ENCODE measurements at regions not wholly inside any gene's neighbourhood (a gene's known extent, or its start where the extent isn't known, plus 50 kb on each side); places are given as distances from the start of the nearest gene placed in this dataset.

DNA sequence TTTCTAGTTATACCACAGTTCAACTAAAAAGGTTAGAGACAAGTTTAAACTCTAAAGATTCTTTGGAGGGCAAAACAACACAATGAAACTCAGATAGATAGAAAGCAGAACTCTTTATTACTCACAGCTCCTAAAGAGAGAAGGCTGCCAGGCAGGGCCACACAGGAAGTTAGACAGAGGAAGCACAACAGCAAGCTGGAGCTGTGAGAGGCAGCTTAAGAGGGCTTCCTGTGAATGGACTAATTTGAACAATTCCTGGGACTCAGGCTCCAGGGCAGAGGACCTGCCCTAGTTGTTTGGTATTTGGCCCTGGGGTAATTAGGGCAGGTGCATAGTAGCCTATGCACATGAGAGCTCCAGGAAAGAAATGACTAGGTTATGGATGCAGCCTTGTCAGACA, 803.6 kb downstream of the DIAPH3 start:
- no peaks in the 10 kb centered on the region for H4K20me1 ChIP-seq (ENCODE audit: insufficient read depth, low read length)
- no peak for FAIRE-seq
- H3K9me3 ChIP-seq (ENCODE audit: low read length), result no peaks in the 10 kb centered on the region
- H3K9ac ChIP-seq (ENCODE audit: insufficient read depth, low read depth, low read length), result no peak overlapping the region
- intact Hi-C loops (cut with micrococcal nuclease; ENCODE audit: unreplicated experiment) (no loop called here), in situ Hi-C loops (cut with HindIII; ENCODE audit: extremely low pct_ligation_motif_present, low pct_unique_long_range_greater_than_20kb) (no loop called here)
- BruUV-seq (replicated peaks), result no TSS peak
- no peak for DNase-seq (ENCODE audit: low spot score)
- no peaks in the 10 kb centered on the region for H3K36me3 ChIP-seq (replicated peaks in 1 of 2; ENCODE audit: control insufficient read depth in 1 of 2, insufficient read depth in 2 of 2, low read length in 2 of 2)
- no peak overlapping the region for H2AFZ ChIP-seq (ENCODE audit: low read length)
- POLR2A ChIA-PET, result no interaction called here
- no peaks in the 10 kb centered on the region for H3K4me1 ChIP-seq (ENCODE audit: insufficient read depth, low read length)
- no peak for TF ChIP-seq TARDBP (CRISPR knock-in tag; IDR thresholded peaks at IDR 0.05)
- no peak for TF ChIP-seq TCF7 (IDR thresholded peaks at IDR 0.05; ENCODE audit: low read depth)
- no peak for TF ChIP-seq RBFOX2 (IDR thresholded peaks at IDR 0.05; ENCODE audit: low read depth, low read length)
- TF ChIP-seq, protein P1, sequence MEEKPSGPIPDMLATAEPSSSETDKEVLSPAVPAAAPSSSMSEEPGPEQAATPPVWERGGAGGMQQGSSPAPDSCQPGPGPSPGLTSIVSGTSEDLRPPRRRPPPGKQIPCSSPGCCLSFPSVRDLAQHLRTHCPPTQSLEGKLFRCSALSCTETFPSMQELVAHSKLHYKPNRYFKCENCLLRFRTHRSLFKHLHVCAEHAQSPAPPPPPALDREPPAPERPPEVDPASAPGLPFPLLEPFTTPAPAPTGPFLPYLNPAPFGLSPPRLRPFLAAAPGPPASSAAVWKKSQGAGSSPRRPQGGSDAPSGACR (CRISPR knock-in tag; IDR thresholded peaks at IDR 0.05), result no peak
- TF ChIP-seq ZSCAN21 (CRISPR knock-in tag; IDR thresholded peaks at IDR 0.05; ENCODE audit: borderline replicate concordance), result no peak
- no peak for TF ChIP-seq NFYB (CRISPR knock-in tag; IDR thresholded peaks at IDR 0.05)
- TF ChIP-seq, protein P2, sequence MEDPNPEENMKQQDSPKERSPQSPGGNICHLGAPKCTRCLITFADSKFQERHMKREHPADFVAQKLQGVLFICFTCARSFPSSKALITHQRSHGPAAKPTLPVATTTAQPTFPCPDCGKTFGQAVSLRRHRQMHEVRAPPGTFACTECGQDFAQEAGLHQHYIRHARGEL (CRISPR knock-in tag; IDR thresholded peaks at IDR 0.05), result no peak
- no peak for TF ChIP-seq ZNF878 (CRISPR knock-in tag; IDR thresholded peaks at IDR 0.05)
- TF ChIP-seq RFXANK (CRISPR knock-in tag; IDR thresholded peaks at IDR 0.05), result no peak
- no peak for TF ChIP-seq MED8 (CRISPR knock-in tag; IDR thresholded peaks at IDR 0.05; ENCODE audit: insufficient replicate concordance)
- no peak for TF ChIP-seq DNMT1 (CRISPR knock-in tag; IDR thresholded peaks at IDR 0.05)
- H3K27me3 ChIP-seq (ENCODE audit: control insufficient read depth in 1 of 2, insufficient read depth in 2 of 2, low read length in 2 of 2), result no peaks in the 10 kb centered on the region
- H3K4me2 ChIP-seq (ENCODE audit: low read depth, low read length), result no peak overlapping the region
- no peak for ATAC-seq
- no peak overlapping the region for H3K27ac ChIP-seq (ENCODE audit: extremely low read length, insufficient read depth, low read length)
- no peak overlapping the region for H3K4me3 ChIP-seq (replicated peaks in 1 of 3; ENCODE audit: insufficient read depth in 1 of 3, low read depth in 2 of 3, low read length in 3 of 3)
- CTCF ChIA-PET (ENCODE audit: low intra/inter-chr PET ratio, low total read pairs), result no interaction called here
- no peaks in the 10 kb centered on the region for H3K79me2 ChIP-seq (ENCODE audit: insufficient read depth, low read length)

DNA sequence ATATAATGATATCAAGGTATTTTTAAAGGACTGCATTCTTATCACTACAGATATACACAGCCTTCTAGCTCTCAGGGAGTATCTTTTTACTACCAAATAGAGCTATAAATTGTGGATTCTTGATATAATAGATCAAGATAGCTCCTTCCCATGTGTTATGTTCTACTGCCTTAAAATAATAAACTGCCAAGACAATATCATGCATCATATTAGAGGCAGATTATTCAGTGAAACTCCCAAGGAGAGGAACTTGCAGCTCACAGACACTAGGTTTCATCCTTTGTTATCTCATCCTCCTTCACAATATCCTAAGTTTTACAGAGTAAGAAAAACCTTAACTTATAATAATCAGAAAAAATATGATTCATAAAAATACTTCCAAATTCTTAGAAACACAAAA, 802.8 kb downstream of the DIAPH3 start:
- Histone ChIP-seq H2AFZ (ENCODE audit: low read length) (no peak overlapping the region), H3K79me2 (ENCODE audit: insufficient read depth, low read length) (no peaks in the 10 kb centered on the region), H3K4me3 (replicated peaks in 1 of 3; ENCODE audit: insufficient read depth in 1 of 3, low read depth in 2 of 3, low read length in 3 of 3) (no peak overlapping the region), H3K4me1 (ENCODE audit: insufficient read depth, low read length) (no peaks in the 10 kb centered on the region), H3K36me3 (replicated peaks in 1 of 2; ENCODE audit: control insufficient read depth in 1 of 2, insufficient read depth in 2 of 2, low read length in 2 of 2) (no peaks in the 10 kb centered on the region), H3K27me3 (ENCODE audit: control insufficient read depth in 1 of 2, insufficient read depth in 2 of 2, low read length in 2 of 2) (no peaks in the 10 kb centered on the region), H3K4me2 (ENCODE audit: low read depth, low read length) (no peak overlapping the region), H3K27ac (ENCODE audit: extremely low read length, insufficient read depth, low read length) (no peak overlapping the region), H3K9me3 (ENCODE audit: low read length) (no peaks in the 10 kb centered on the region), H4K20me1 (ENCODE audit: insufficient read depth, low read length) (no peaks in the 10 kb centered on the region), H3K9ac (ENCODE audit: insufficient read depth, low read depth, low read length) (no peak overlapping the region)
- BruUV-seq (replicated peaks), result no TSS peak
- ChIA-PET CTCF (ENCODE audit: low intra/inter-chr PET ratio, low total read pairs) (no interaction called here), POLR2A (no interaction called here)
- FAIRE-seq (no peak), ATAC-seq (no peak), DNase-seq (ENCODE audit: low spot score) (no peak)
- intact Hi-C loops (cut with micrococcal nuclease; ENCODE audit: unreplicated experiment) (no loop called here), in situ Hi-C loops (cut with HindIII; ENCODE audit: extremely low pct_ligation_motif_present, low pct_unique_long_range_greater_than_20kb) (no loop called here)
- no peak for TF ChIP-seq DMAP1 (CRISPR knock-in tag; IDR thresholded peaks at IDR 0.05)
- no peak for TF ChIP-seq REPIN1 (CRISPR knock-in tag; IDR thresholded peaks at IDR 0.05; ENCODE audit: borderline replicate concordance, low read depth)
- TF ChIP-seq MTF1 (CRISPR knock-in tag; IDR thresholded peaks at IDR 0.05), result no peak
- no peak for TF ChIP-seq MEF2D (CRISPR knock-in tag; IDR thresholded peaks at IDR 0.05)
- no peak for TF ChIP-seq ZNF234 (CRISPR knock-in tag; conservative IDR thresholded peaks at IDR 0.05)
- TF ChIP-seq ZNF598 (CRISPR knock-in tag; IDR thresholded peaks at IDR 0.05; ENCODE audit: borderline replicate concordance), result no peak
- TF ChIP-seq STAT5B (CRISPR knock-in tag; IDR thresholded peaks at IDR 0.05), result no peak
- TF ChIP-seq RARG (CRISPR knock-in tag; IDR thresholded peaks at IDR 0.05; ENCODE audit: low read depth), result no peak
- TF ChIP-seq GPBP1L1 (CRISPR knock-in tag; IDR thresholded peaks at IDR 0.05), result no peak
- no peak for TF ChIP-seq ZNF556 (CRISPR knock-in tag; IDR thresholded peaks at IDR 0.05; ENCODE audit: borderline replicate concordance)

Measured in HepG2 (cell line).